ENCODE measurements at regions not wholly inside any gene's neighbourhood (a gene's known extent, or its start where the extent isn't known, plus 50 kb on each side); places are given as distances from the start of the nearest gene placed in this dataset.
"Not testable (repeated sequence)": the region's sequence is repeated elsewhere in the genome, so short reads cannot be mapped to it uniquely, and the experiment has no call there.

GRCh38 chr1:196049407-196049806, 558.8 kb downstream of the KCNT2 start:
- no peaks in the 10 kb centered on the region for H3K36me3 ChIP-seq (ENCODE audit: control insufficient read depth in 1 of 2, insufficient read depth in 2 of 2, low read length in 2 of 2)
- H2BK5ac ChIP-seq (ENCODE audit: low read depth, low read length, poor library complexity) = no peak overlapping the region
- H3K27me3 ChIP-seq (ENCODE audit: insufficient read depth, low read length) = no peaks in the 10 kb centered on the region
- H4K12ac ChIP-seq (ENCODE audit: low read depth, low read length) = no peak overlapping the region
- H3K79me2 ChIP-seq (ENCODE audit: control insufficient read depth, insufficient read depth, low read length, poor library complexity) = no peaks in the 10 kb centered on the region
- DNase-seq = no peak
- no peak overlapping the region for H2BK12ac ChIP-seq (ENCODE audit: low read length)
- no peak overlapping the region for H3K9ac ChIP-seq (ENCODE audit: low read length)
- H3K4me1 ChIP-seq (ENCODE audit: control insufficient read depth in 1 of 2, insufficient read depth in 2 of 2, low read length in 2 of 2) = no peaks in the 10 kb centered on the region
- H2BK120ac ChIP-seq (ENCODE audit: insufficient read depth, low read length, poor library complexity) = no peak overlapping the region
- WGBS (ENCODE audit: extremely low coverage, insufficient coverage, insufficient read length) = no CpG with 5 or more reads among the region's 2 CpGs
- no peak overlapping the region for H2AFZ ChIP-seq (ENCODE audit: insufficient read depth, low read length, poor library complexity)
- H3K14ac ChIP-seq (ENCODE audit: low read length) = no peak overlapping the region
- H3K23ac ChIP-seq (ENCODE audit: low read length) = no peak overlapping the region
- H3K4me3 ChIP-seq (ENCODE audit: low read depth, low read length) = no peak overlapping the region
- no peak overlapping the region for H2AK5ac ChIP-seq (ENCODE audit: low read length)
- H3K79me1 ChIP-seq (ENCODE audit: low read length) = no peaks in the 10 kb centered on the region
- no peak overlapping the region for H4K91ac ChIP-seq (ENCODE audit: low read depth, low read length)
- no peak overlapping the region for H3K4me2 ChIP-seq (ENCODE audit: low read length)
- no peak overlapping the region for H3K18ac ChIP-seq (ENCODE audit: low read length)
- no peaks in the 10 kb centered on the region for H3K9me3 ChIP-seq (ENCODE audit: insufficient read depth, low read depth, low read length)
- H3K4ac ChIP-seq (ENCODE audit: low read depth, low read length) = no peak overlapping the region
- no peak overlapping the region for H3K27ac ChIP-seq (ENCODE audit: low read depth, low read length)
- H4K8ac ChIP-seq (ENCODE audit: low read depth, low read length) = no peak overlapping the region

GRCh38 chr1:196043268-196043667, 565.0 kb downstream of the KCNT2 start:
- no peaks in the 10 kb centered on the region for H3K4me1 ChIP-seq (ENCODE audit: control insufficient read depth in 1 of 2, insufficient read depth in 2 of 2, low read length in 2 of 2)
- no peak overlapping the region for H3K23ac ChIP-seq (ENCODE audit: low read length)
- H3K4ac ChIP-seq (ENCODE audit: low read depth, low read length) = no peak overlapping the region
- no peak overlapping the region for H2BK120ac ChIP-seq (ENCODE audit: insufficient read depth, low read length, poor library complexity)
- H4K91ac ChIP-seq (ENCODE audit: low read depth, low read length) = no peak overlapping the region
- WGBS (ENCODE audit: extremely low coverage, insufficient coverage, insufficient read length) = no CpG with 5 or more reads among the region's 2 CpGs
- no peaks in the 10 kb centered on the region for H3K27me3 ChIP-seq (ENCODE audit: insufficient read depth, low read length)
- H4K12ac ChIP-seq (ENCODE audit: low read depth, low read length) = no peak overlapping the region
- H3K9me3 ChIP-seq (ENCODE audit: insufficient read depth, low read depth, low read length) = no peaks in the 10 kb centered on the region
- H3K79me2 ChIP-seq (ENCODE audit: control insufficient read depth, insufficient read depth, low read length, poor library complexity) = no peaks in the 10 kb centered on the region
- H2BK5ac ChIP-seq (ENCODE audit: low read depth, low read length, poor library complexity) = no peak overlapping the region
- H2AK5ac ChIP-seq (ENCODE audit: low read length) = no peak overlapping the region
- H3K14ac ChIP-seq (ENCODE audit: low read length) = no peak overlapping the region
- H3K18ac ChIP-seq (ENCODE audit: low read length) = no peak overlapping the region
- H3K79me1 ChIP-seq (ENCODE audit: low read length) = no peaks in the 10 kb centered on the region
- DNase-seq = no peak
- no peak overlapping the region for H3K4me3 ChIP-seq (ENCODE audit: low read depth, low read length)
- H3K4me2 ChIP-seq (ENCODE audit: low read length) = no peak overlapping the region
- H3K36me3 ChIP-seq (ENCODE audit: control insufficient read depth in 1 of 2, insufficient read depth in 2 of 2, low read length in 2 of 2) = no peaks in the 10 kb centered on the region
- no peak overlapping the region for H3K9ac ChIP-seq (ENCODE audit: low read length)
- H2BK12ac ChIP-seq (ENCODE audit: low read length) = no peak overlapping the region
- no peak overlapping the region for H4K8ac ChIP-seq (ENCODE audit: low read depth, low read length)
- H3K27ac ChIP-seq (ENCODE audit: low read depth, low read length) = no peak overlapping the region
- no peak overlapping the region for H2AFZ ChIP-seq (ENCODE audit: insufficient read depth, low read length, poor library complexity)

GRCh38 chr1:196034080-196034706, 574.0 kb downstream of the KCNT2 start:
- Histone ChIP-seq H4K91ac (ENCODE audit: low read depth, low read length) (no peak overlapping the region), H2AK5ac (ENCODE audit: low read length) (no peak overlapping the region), H2BK12ac (ENCODE audit: low read length) (no peak overlapping the region), H3K79me2 (ENCODE audit: control insufficient read depth, insufficient read depth, low read length, poor library complexity) (no peaks in the 10 kb centered on the region), H2BK5ac (ENCODE audit: low read depth, low read length, poor library complexity) (no peak overlapping the region), H3K4ac (ENCODE audit: low read depth, low read length) (no peak overlapping the region), H4K12ac (ENCODE audit: low read depth, low read length) (no peak overlapping the region), H3K27ac (ENCODE audit: low read depth, low read length) (no peak overlapping the region), H2AFZ (ENCODE audit: insufficient read depth, low read length, poor library complexity) (no peak overlapping the region), H3K14ac (ENCODE audit: low read length) (no peak overlapping the region), H4K8ac (ENCODE audit: low read depth, low read length) (no peak overlapping the region), H3K18ac (ENCODE audit: low read length) (no peak overlapping the region), H3K4me1 (ENCODE audit: control insufficient read depth in 1 of 2, insufficient read depth in 2 of 2, low read length in 2 of 2) (no peaks in the 10 kb centered on the region), H3K23ac (ENCODE audit: low read length) (no peak overlapping the region), H3K4me3 (ENCODE audit: low read depth, low read length) (no peak overlapping the region), H3K9ac (ENCODE audit: low read length) (no peak overlapping the region), H3K9me3 (ENCODE audit: insufficient read depth, low read depth, low read length) (no peaks in the 10 kb centered on the region), H3K36me3 (ENCODE audit: control insufficient read depth in 1 of 2, insufficient read depth in 2 of 2, low read length in 2 of 2) (no peaks in the 10 kb centered on the region), H2BK120ac (ENCODE audit: insufficient read depth, low read length, poor library complexity) (no peak overlapping the region), H3K4me2 (ENCODE audit: low read length) (no peak overlapping the region), H3K27me3 (ENCODE audit: insufficient read depth, low read length) (no peaks in the 10 kb centered on the region), H3K79me1 (ENCODE audit: low read length) (no peaks in the 10 kb centered on the region)
- DNase-seq = no peak
- WGBS (ENCODE audit: extremely low coverage, insufficient coverage, insufficient read length) = no CpG with 5 or more reads among the region's 6 CpGs

GRCh38 chr1:196031387-196031786, 576.9 kb downstream of the KCNT2 start:
- H3K36me3 ChIP-seq (ENCODE audit: control insufficient read depth in 1 of 2, insufficient read depth in 2 of 2, low read length in 2 of 2); H2BK12ac ChIP-seq (ENCODE audit: low read length); H3K79me2 ChIP-seq (ENCODE audit: control insufficient read depth, insufficient read depth, low read length, poor library complexity); H2AK5ac ChIP-seq (ENCODE audit: low read length); H3K27ac ChIP-seq (ENCODE audit: low read depth, low read length); H3K4me1 ChIP-seq (ENCODE audit: control insufficient read depth in 1 of 2, insufficient read depth in 2 of 2, low read length in 2 of 2); H3K4me2 ChIP-seq (ENCODE audit: low read length); H4K91ac ChIP-seq (ENCODE audit: low read depth, low read length); H3K27me3 ChIP-seq (ENCODE audit: insufficient read depth, low read length); H3K9ac ChIP-seq (ENCODE audit: low read length); H3K79me1 ChIP-seq (ENCODE audit: low read length); H3K9me3 ChIP-seq (ENCODE audit: insufficient read depth, low read depth, low read length); H2AFZ ChIP-seq (ENCODE audit: insufficient read depth, low read length, poor library complexity); H2BK120ac ChIP-seq (ENCODE audit: insufficient read depth, low read length, poor library complexity); H3K14ac ChIP-seq (ENCODE audit: low read length); H3K4me3 ChIP-seq (ENCODE audit: low read depth, low read length); H2BK5ac ChIP-seq (ENCODE audit: low read depth, low read length, poor library complexity); DNase-seq; H3K23ac ChIP-seq (ENCODE audit: low read length); H4K12ac ChIP-seq (ENCODE audit: low read depth, low read length); H3K4ac ChIP-seq (ENCODE audit: low read depth, low read length); H3K18ac ChIP-seq (ENCODE audit: low read length); H4K8ac ChIP-seq (ENCODE audit: low read depth, low read length): not testable (repeated sequence)
- WGBS (ENCODE audit: extremely low coverage, insufficient coverage, insufficient read length) = no CpG with 5 or more reads among the region's 2 CpGs
